A673 (cell line): ENCODE measurements at regions not wholly inside any gene's neighbourhood (a gene's known extent, or its start where the extent isn't known, plus 50 kb on each side); places are given as distances from the start of the nearest gene placed in this dataset.
"Not testable (repeated sequence)": the region's sequence is repeated elsewhere in the genome, so short reads cannot be mapped to it uniquely, and the experiment has no call there.

Experiments
- BruUV-seq: library from RNA; stranded (reverse); fragments of 400-500 nt; replicated peaks from 2 replicates; lab custom pipeline; 2021; lab: Mats Ljungman, UMichigan
- CTCF ChIA-PET: fragments of 300-600 bp; sonication (Branson Sonifier 250); formaldehyde crosslinking; loops from one replicate; lab custom pipeline; 2022; ENCODE audit warnings: antibody characterized with exemption; lab: Charles Lee
- POLR2A ChIA-PET: fragments of 300-600 bp; sonication (Branson Sonifier 250); formaldehyde crosslinking; loops from one replicate; lab custom pipeline; 2022; ENCODE audit warnings: antibody characterized with exemption; ENCODE audit not compliant: low non-redundant PET; lab: Charles Lee
- DNase-seq: peaks from one replicate; pipeline ENCODE4 v3.0.0-alpha.2; 2015; ENCODE audit warnings: low spot score
- H3K27ac ChIP-seq: fragments of 200-600 bp; sonication (generic); 2 replicates; pipeline ENCODE4 v1.5.1; 2016; ENCODE audit warnings: mixed run types, low read depth, mild to moderate bottlenecking, mixed read lengths, antibody characterized with exemption, low read length; ENCODE audit not compliant: poor library complexity, severe bottlenecking
- H3K27me3 ChIP-seq: fragments of 200-600 bp; sonication (generic); replicated peaks from 2 replicates; pipeline ENCODE4 v1.6.1; 2017; ENCODE audit warnings: mixed run types, low read depth, mild to moderate bottlenecking, mixed read lengths, antibody characterized with exemption, low read length; ENCODE audit not compliant: insufficient read depth, poor library complexity
- H3K36me3 ChIP-seq: fragments of 200-600 bp; sonication (generic); 2 replicates; pipeline ENCODE4 v1.6.1; 2016; ENCODE audit warnings: mixed run types, mild to moderate bottlenecking, mixed read lengths, antibody characterized with exemption, low read length; ENCODE audit not compliant: insufficient read depth, poor library complexity, severe bottlenecking
- H3K4me1 ChIP-seq: fragments of 200-600 bp; sonication (generic); 2 replicates; pipeline ENCODE4 v1.6.1; 2017; ENCODE audit warnings: mixed run types, mild to moderate bottlenecking, mixed read lengths, antibody characterized with exemption, low read length; ENCODE audit not compliant: insufficient read depth, poor library complexity, severe bottlenecking
- H3K4me3 ChIP-seq: fragments of 200-600 bp; sonication (generic); 2 replicates; pipeline ENCODE4 v1.5.1; 2016; ENCODE audit warnings: low read depth, mixed run types, mild to moderate bottlenecking, mixed read lengths, low read length; ENCODE audit not compliant: poor library complexity, severe bottlenecking
- H3K9me3 ChIP-seq: fragments of 200-600 bp; sonication (generic); 2 replicates; pipeline ENCODE4 v1.6.1; 2016; ENCODE audit warnings: mixed run types, low read depth, mild to moderate bottlenecking, mixed read lengths, antibody characterized with exemption, low read length; ENCODE audit not compliant: poor library complexity, severe bottlenecking
- intact Hi-C: fragments of 100-400 bp; cut with micrococcal nuclease; formaldehyde crosslinking; loops from one replicate; pipeline ENCODE4 v1.10.0; 2022; ENCODE audit not compliant: unreplicated experiment

DNA sequence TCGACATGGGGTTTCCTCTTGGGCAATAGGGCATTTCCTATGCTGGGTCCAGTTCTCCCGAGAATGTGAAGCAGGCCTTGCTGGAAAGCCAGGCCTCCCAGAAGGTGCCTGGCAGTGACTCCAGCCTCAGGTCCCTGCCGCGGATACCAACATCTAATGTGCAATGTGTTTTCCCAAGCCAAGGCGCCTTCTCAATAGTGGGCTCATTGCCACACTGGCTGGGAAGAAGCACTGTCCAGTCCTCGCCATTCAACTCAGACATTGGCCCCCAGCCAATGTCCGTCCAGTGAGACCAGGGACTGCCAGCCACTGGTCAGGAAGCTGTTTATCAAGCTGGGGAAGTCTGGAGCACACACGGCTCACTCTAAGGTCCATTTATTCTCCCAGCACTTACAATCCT lies 317.9 kb downstream of the ANAPC1 start:
- H3K36me3 ChIP-seq, DNase-seq, H3K27me3 ChIP-seq, H3K27ac ChIP-seq, H3K4me3 ChIP-seq, CTCF ChIA-PET, POLR2A ChIA-PET, H3K9me3 ChIP-seq, intact Hi-C loops, H3K4me1 ChIP-seq, BruUV-seq: not testable (repeated sequence)

GRCh38 chr2:111567233-111567632 lies 316.8 kb downstream of the ANAPC1 start:
- intact Hi-C loops, H3K9me3 ChIP-seq, DNase-seq, CTCF ChIA-PET, BruUV-seq, POLR2A ChIA-PET, H3K4me3 ChIP-seq, H3K4me1 ChIP-seq, H3K36me3 ChIP-seq, H3K27ac ChIP-seq, H3K27me3 ChIP-seq: not testable (repeated sequence)

- H3K4me3 ChIP-seq, BruUV-seq, H3K36me3 ChIP-seq, H3K27ac ChIP-seq, H3K27me3 ChIP-seq, CTCF ChIA-PET, DNase-seq, H3K9me3 ChIP-seq, intact Hi-C loops, H3K4me1 ChIP-seq, POLR2A ChIA-PET: not testable (repeated sequence)
Measured at GRCh38 chr2:111569356-111570199, 314.4 kb downstream of the ANAPC1 start.

DNA sequence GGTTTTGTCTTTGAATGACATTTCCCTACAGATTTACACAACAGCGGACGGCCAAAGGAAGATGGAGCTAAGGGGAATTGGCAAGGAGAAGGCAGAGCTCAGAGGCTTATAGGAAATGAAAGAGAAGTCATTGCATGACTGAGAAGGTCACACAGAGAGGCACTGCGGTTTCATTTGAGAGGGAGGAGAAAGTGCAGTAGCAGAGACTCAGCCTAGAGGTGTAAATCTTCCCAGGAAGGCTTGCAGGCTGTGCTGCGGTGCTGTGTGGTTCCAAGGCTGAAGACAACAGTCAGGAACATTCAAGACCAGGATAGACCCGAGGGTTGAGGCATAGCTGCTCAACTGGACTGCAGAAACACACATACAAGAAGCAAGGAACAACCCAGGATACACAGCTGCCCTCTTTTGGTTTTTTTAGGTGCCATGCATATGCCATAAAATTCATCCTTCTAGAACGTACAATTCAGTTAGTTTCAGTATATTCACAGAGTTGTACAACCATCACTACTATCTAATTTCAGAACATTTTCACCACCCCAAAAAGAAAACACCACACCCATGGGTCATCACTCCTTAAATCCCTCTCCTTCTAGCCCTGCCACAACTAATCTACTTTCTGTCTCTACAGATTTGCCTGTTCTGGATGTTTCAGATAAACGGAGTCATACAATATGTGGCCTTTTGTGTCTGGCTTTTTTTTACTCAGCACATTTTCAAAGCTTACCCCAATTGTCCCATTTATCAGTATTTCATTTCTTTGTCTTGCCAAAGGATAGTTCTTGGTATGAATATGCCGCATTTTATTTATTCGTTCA lies 313.5 kb downstream of the ANAPC1 start:
- H3K27ac ChIP-seq, CTCF ChIA-PET, H3K36me3 ChIP-seq, H3K4me3 ChIP-seq, BruUV-seq, H3K9me3 ChIP-seq, POLR2A ChIA-PET, H3K27me3 ChIP-seq, intact Hi-C loops, H3K4me1 ChIP-seq, DNase-seq: not testable (repeated sequence)

GRCh38 chr2:111574803-111575202 lies 309.2 kb downstream of the ANAPC1 start:
- BruUV-seq, H3K9me3 ChIP-seq, POLR2A ChIA-PET, H3K27ac ChIP-seq, H3K27me3 ChIP-seq, H3K4me3 ChIP-seq, DNase-seq, CTCF ChIA-PET, intact Hi-C loops, H3K4me1 ChIP-seq, H3K36me3 ChIP-seq: not testable (repeated sequence)

DNA sequence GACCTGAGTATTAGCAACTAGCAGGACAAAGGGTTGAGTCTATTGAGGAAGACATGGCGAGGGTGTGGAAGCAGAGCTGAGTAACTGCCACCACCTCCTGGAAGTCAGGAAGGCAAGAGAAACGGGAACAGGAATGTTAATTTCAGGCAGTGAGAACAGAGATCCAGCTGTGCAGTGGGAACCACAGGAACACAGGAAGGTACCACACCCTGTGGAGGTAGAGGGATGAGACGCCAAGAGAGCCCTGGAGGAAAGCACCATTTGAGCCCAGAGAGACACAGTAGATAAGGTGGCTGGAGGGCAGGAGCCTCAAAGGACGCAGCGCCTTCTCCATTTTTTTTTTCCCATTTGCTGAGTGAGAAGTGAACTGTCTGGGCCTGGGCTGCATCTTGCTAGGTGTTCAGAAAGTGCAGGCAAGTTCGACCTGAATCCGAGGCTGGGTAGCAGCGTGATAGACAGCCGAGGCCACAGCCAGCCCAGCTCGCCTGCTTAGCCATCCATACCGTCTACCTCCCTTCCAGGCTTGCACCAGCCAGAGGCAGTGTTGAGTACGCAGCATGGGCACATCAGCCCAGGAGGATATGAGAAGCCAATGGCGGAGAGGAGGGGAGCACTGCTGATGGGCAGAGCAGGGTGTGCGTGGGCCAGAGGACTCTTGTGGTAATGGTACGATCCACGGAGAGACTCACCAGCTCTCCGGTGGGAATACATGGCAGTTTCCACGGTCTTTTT lies 306.7 kb downstream of the ANAPC1 start:
- H3K36me3 ChIP-seq, H3K27ac ChIP-seq, H3K4me3 ChIP-seq, H3K9me3 ChIP-seq, POLR2A ChIA-PET, intact Hi-C loops, DNase-seq, H3K27me3 ChIP-seq, H3K4me1 ChIP-seq, CTCF ChIA-PET, BruUV-seq: not testable (repeated sequence)

- BruUV-seq, CTCF ChIA-PET: not testable (repeated sequence)
Measured at GRCh38 chr2:111579500-111580134, 304.4 kb downstream of the ANAPC1 start.

More at GRCh38 chr2:111579500-111580134, 304.4 kb downstream of the ANAPC1 start:
- DNase-seq, POLR2A ChIA-PET, intact Hi-C loops, H3K36me3 ChIP-seq, H3K27me3 ChIP-seq, H3K9me3 ChIP-seq, H3K4me1 ChIP-seq, H3K4me3 ChIP-seq, H3K27ac ChIP-seq: not testable (repeated sequence)
